ENCODE measurements at regions not wholly inside any gene's neighbourhood (a gene's known extent, or its start where the extent isn't known, plus 50 kb on each side); places are given as distances from the start of the nearest gene placed in this dataset.

GRCh38 chr18:46293742-46294181 lies 189.6 kb downstream of the HAUS1 start:
- DNase-seq (ENCODE audit: low read depth in 1 of 2, low spot score in 1 of 2), result no peak

GRCh38 chr18:46294318-46294717 lies 190.1 kb downstream of the HAUS1 start:
- no peak for DNase-seq (ENCODE audit: low read depth in 1 of 2, low spot score in 1 of 2)

GRCh38 chr18:46294751-46295150 lies 190.6 kb downstream of the HAUS1 start:
- DNase-seq (ENCODE audit: low read depth in 1 of 2, low spot score in 1 of 2), result no peak

GRCh38 chr18:46295416-46295815 lies 191.2 kb downstream of the HAUS1 start:
- DNase-seq (ENCODE audit: low read depth in 1 of 2, low spot score in 1 of 2), result no peak

- no peak for DNase-seq (ENCODE audit: low read depth in 1 of 2, low spot score in 1 of 2)
These were observed 192.5 kb downstream of the HAUS1 start for GRCh38 chr18:46296656-46297055.

GRCh38 chr18:46297124-46297523 lies 192.9 kb downstream of the HAUS1 start:
- no peak for DNase-seq (ENCODE audit: low read depth in 1 of 2, low spot score in 1 of 2)

GRCh38 chr18:46297621-46298020 lies 193.4 kb downstream of the HAUS1 start:
- no peak for DNase-seq (ENCODE audit: low read depth in 1 of 2, low spot score in 1 of 2)

- no peak for DNase-seq (ENCODE audit: low read depth in 1 of 2, low spot score in 1 of 2)
These were observed 194.3 kb downstream of the HAUS1 start for GRCh38 chr18:46298511-46298910.

- DNase-seq (ENCODE audit: low read depth in 1 of 2, low spot score in 1 of 2), result no peak
These were observed 195.4 kb downstream of the HAUS1 start for GRCh38 chr18:46299465-46300008.

- DNase-seq (ENCODE audit: low read depth in 1 of 2, low spot score in 1 of 2), result no peak
These were observed 196.9 kb downstream of the HAUS1 start for GRCh38 chr18:46301081-46301480.

GRCh38 chr18:46301571-46301970 lies 197.4 kb downstream of the HAUS1 start:
- DNase-seq (ENCODE audit: low read depth in 1 of 2, low spot score in 1 of 2), result no peak

- DNase-seq (ENCODE audit: low read depth in 1 of 2, low spot score in 1 of 2), result no peak
These were observed 198.6 kb downstream of the HAUS1 start for GRCh38 chr18:46302528-46303485.

GRCh38 chr18:46310258-46310657 lies 206.1 kb downstream of the HAUS1 start:
- no peak for DNase-seq (ENCODE audit: low read depth in 1 of 2, low spot score in 1 of 2)

GRCh38 chr18:46310675-46311345 lies 206.6 kb downstream of the HAUS1 start:
- no peak for DNase-seq (ENCODE audit: low read depth in 1 of 2, low spot score in 1 of 2)

- no peak for DNase-seq (ENCODE audit: low read depth in 1 of 2, low spot score in 1 of 2)
These were observed 207.3 kb downstream of the HAUS1 start for GRCh38 chr18:46311491-46311890.

GRCh38 chr18:46312221-46312620 lies 208.0 kb downstream of the HAUS1 start:
- no peak for DNase-seq (ENCODE audit: low read depth in 1 of 2, low spot score in 1 of 2)

- no peak for DNase-seq (ENCODE audit: low read depth in 1 of 2, low spot score in 1 of 2)
These were observed 209.3 kb downstream of the HAUS1 start for GRCh38 chr18:46313521-46313920.

GRCh38 chr18:46314011-46314410 lies 209.8 kb downstream of the HAUS1 start:
- no peak for DNase-seq (ENCODE audit: low read depth in 1 of 2, low spot score in 1 of 2)

- no peak for DNase-seq (ENCODE audit: low read depth in 1 of 2, low spot score in 1 of 2)
These were observed 211.0 kb downstream of the HAUS1 start for GRCh38 chr18:46315161-46315560.

- no peak for DNase-seq (ENCODE audit: low read depth in 1 of 2, low spot score in 1 of 2)
These were observed 214.2 kb downstream of the HAUS1 start for GRCh38 chr18:46318356-46318755.

GRCh38 chr18:46319783-46320182 lies 215.6 kb downstream of the HAUS1 start:
- no peak for DNase-seq (ENCODE audit: low read depth in 1 of 2, low spot score in 1 of 2)

GRCh38 chr18:46320297-46320696 lies 216.1 kb downstream of the HAUS1 start:
- no peak for DNase-seq (ENCODE audit: low read depth in 1 of 2, low spot score in 1 of 2)

Data from activated T-helper 1 cell treated with anti-CD3 and anti-CD28 coated beads, Interleukin-2, amount 50 U/mL, for 16 hours (primary cell).